Activated T-cell treated with anti-CD3 and anti-CD28 coated beads for 4 hours (primary cell): ENCODE measurements at regions not wholly inside any gene's neighbourhood (a gene's known extent, or its start where the extent isn't known, plus 50 kb on each side); places are given as distances from the start of the nearest gene placed in this dataset.

Source experiments
- DNase-seq: peaks from one replicate; pipeline ENCODE4 v3.0.0-alpha.2; 2020

- DNase-seq = no peak
These were observed 302.8 kb downstream of the EFNB2 start for GRCh38 chr13:106232681-106233080.

GRCh38 chr13:106230450-106230849 lies 305.0 kb downstream of the EFNB2 start:
- DNase-seq = no peak

GRCh38 chr13:106225126-106225525 lies 310.3 kb downstream of the EFNB2 start:
- no peak for DNase-seq

GRCh38 chr13:106220211-106220610 lies 315.3 kb downstream of the EFNB2 start:
- no peak for DNase-seq

- no peak for DNase-seq
These were observed 322.3 kb downstream of the EFNB2 start for GRCh38 chr13:106213028-106213757.

GRCh38 chr13:106212386-106213010 lies 323.0 kb downstream of the EFNB2 start:
- no peak for DNase-seq

GRCh38 chr13:106210324-106210723 lies 325.1 kb downstream of the EFNB2 start:
- no peak for DNase-seq

GRCh38 chr13:106205871-106206270 lies 329.6 kb downstream of the EFNB2 start:
- no peak for DNase-seq

- no peak for DNase-seq
These were observed 338.0 kb downstream of the EFNB2 start for GRCh38 chr13:106197496-106197895.

GRCh38 chr13:106187501-106188095 lies 347.9 kb downstream of the EFNB2 start:
- DNase-seq = no peak

GRCh38 chr13:106187101-106187500 lies 348.4 kb downstream of the EFNB2 start:
- DNase-seq = no peak

- no peak for DNase-seq
These were observed 349.0 kb downstream of the EFNB2 start for GRCh38 chr13:106186366-106187030.

- DNase-seq = no peak
These were observed 350.7 kb downstream of the EFNB2 start for GRCh38 chr13:106184790-106185189.

- DNase-seq = no peak
These were observed 351.9 kb downstream of the EFNB2 start for GRCh38 chr13:106183410-106184065.

- no peak for DNase-seq
These were observed 353.1 kb downstream of the EFNB2 start for GRCh38 chr13:106182404-106182803.

GRCh38 chr13:106178816-106179215 lies 356.6 kb downstream of the EFNB2 start:
- DNase-seq = no peak

GRCh38 chr13:106177146-106177545 lies 358.3 kb downstream of the EFNB2 start:
- DNase-seq = no peak

- no peak for DNase-seq
These were observed 359.3 kb downstream of the EFNB2 start for GRCh38 chr13:106176117-106176516.

- no peak for DNase-seq
These were observed 361.4 kb downstream of the EFNB2 start for GRCh38 chr13:106173891-106174610.

GRCh38 chr13:106173346-106173745 lies 362.1 kb downstream of the EFNB2 start:
- no peak for DNase-seq

GRCh38 chr13:106172176-106172905 lies 363.1 kb downstream of the EFNB2 start:
- no peak for DNase-seq

- no peak for DNase-seq
These were observed 372.0 kb downstream of the EFNB2 start for GRCh38 chr13:106163426-106163825.
